Endothelial cell of umbilical vein (primary cell): ENCODE measurements at regions not wholly inside any gene's neighbourhood (a gene's known extent, or its start where the extent isn't known, plus 50 kb on each side); places are given as distances from the start of the nearest gene placed in this dataset.

Source experiments
- BruUV-seq: library from RNA; stranded (reverse); fragments of 400-500 nt; replicated peaks from 2 replicates; lab custom pipeline; 2021; lab: Mats Ljungman, UMichigan
- CTCF ChIA-PET: fragments of 300-600, 350-600 bp; sonication (Branson Sonifier 250); formaldehyde crosslinking; loops from one replicate; lab custom pipeline; 2021; ENCODE audit warnings: antibody characterized with exemption, inconsistent platforms; lab: Charles Lee
- POLR2A ChIA-PET: fragments of 300-600, 350-600 bp; sonication (Branson Sonifier 250); formaldehyde crosslinking; loops from one replicate; lab custom pipeline; 2021; ENCODE audit warnings: antibody characterized with exemption, inconsistent platforms; lab: Charles Lee
- DNase-seq: peaks from one replicate; pipeline ENCODE4 v3.0.0-alpha.2; 2011; ENCODE audit warnings: low read depth, low spot score
- FAIRE-seq: peaks from 2 replicates; lab custom pipeline; 2011; peaks lifted over from hg19 to GRCh38; lab: Jason Lieb, UNC
- H2AFZ ChIP-seq: 2 replicates; pipeline ENCODE4 v1.6.0; 2012; ENCODE audit warnings: low read depth, low read length, control low read depth, inconsistent platforms
- H3K27ac ChIP-seq: 2 replicates; pipeline ENCODE4 v1.5.1; 2011; ENCODE audit warnings: low read depth, mild to moderate bottlenecking, control low read depth, low read length, moderate library complexity; ENCODE audit not compliant: insufficient read depth
- H3K27me3 ChIP-seq, 2 experiments: 2 replicates each; pipeline versions ENCODE4 v1.6.0 to v1.6.1; 2011; ENCODE audit warnings: low read length in 2 of 2, mixed read lengths in 1 of 2; ENCODE audit not compliant: control insufficient read depth in 2 of 2, insufficient read depth in 2 of 2
- H3K36me3 ChIP-seq, 2 experiments: 2 replicates in 1 of 2; 3 replicates in 1 of 2; pipeline ENCODE4 v1.5.1; 2011; ENCODE audit warnings: low read length in 2 of 2, mild to moderate bottlenecking in 1 of 2, moderate library complexity in 1 of 2; ENCODE audit not compliant: control insufficient read depth in 2 of 2, insufficient read depth in 2 of 2; ENCODE audit errors: extremely low read depth in 1 of 2
- H3K4me1 ChIP-seq: 3 replicates; pipeline ENCODE4 v1.5.1; 2011; ENCODE audit warnings: mild to moderate bottlenecking, low read length; ENCODE audit not compliant: control insufficient read depth, insufficient read depth; ENCODE audit errors: extremely low read depth
- H3K4me2 ChIP-seq: 2 replicates; pipeline ENCODE4 v1.6.1; 2011; ENCODE audit warnings: low read length, control low read depth, mixed read lengths; ENCODE audit not compliant: insufficient read depth
- H3K4me3 ChIP-seq, 3 experiments: fragments of 200-600 bp in 1 of 3; sonication (generic), shearing (Covaris generic) in 1 of 3; replicated peaks in 1 of 3; 2 replicates each; pipeline ENCODE4 v1.5.1; 2011 to 2016; ENCODE audit warnings: control low read depth in 3 of 3, low read length in 3 of 3, mild to moderate bottlenecking in 2 of 3, inconsistent platforms in 1 of 3, low read depth in 1 of 3, moderate library complexity in 1 of 3; ENCODE audit not compliant: insufficient read depth in 1 of 3
- H3K79me2 ChIP-seq: 2 replicates; pipeline ENCODE4 v1.6.0; 2012; ENCODE audit warnings: low read length, inconsistent platforms; ENCODE audit not compliant: control insufficient read depth, insufficient read depth
- H3K9ac ChIP-seq: replicated peaks from 2 replicates; pipeline ENCODE3; 2011; ENCODE audit warnings: low read length, control low read depth; ENCODE audit not compliant: insufficient read depth; ENCODE audit errors: extremely low read depth
- H3K9me1 ChIP-seq: replicated peaks from 3 replicates; pipeline ENCODE4 v1.6.0; 2011; ENCODE audit warnings: mild to moderate bottlenecking, low read length; ENCODE audit not compliant: control insufficient read depth, insufficient read depth; ENCODE audit errors: extremely low read depth
- H3K9me3 ChIP-seq: replicated peaks from 2 replicates; pipeline ENCODE4 v1.5.1; 2012; ENCODE audit warnings: low read length, inconsistent platforms; ENCODE audit not compliant: control insufficient read depth, insufficient read depth
- H4K20me1 ChIP-seq: replicated peaks from 2 replicates; pipeline ENCODE3; 2011; ENCODE audit warnings: mild to moderate bottlenecking, low read length; ENCODE audit not compliant: control insufficient read depth, insufficient read depth; ENCODE audit errors: extremely low read depth
- EZH2 ChIP-seq: IDR thresholded peaks from 2 replicates; pipeline ENCODE4 v1.6.1; 2012; ENCODE audit warnings: borderline replicate concordance, low read depth, mild to moderate bottlenecking, moderate library complexity, low read length, inconsistent platforms; ENCODE audit not compliant: severe bottlenecking
- FOS ChIP-seq: IDR thresholded peaks from 2 replicates; pipeline ENCODE4 v1.6.1; 2011; ENCODE audit warnings: mild to moderate bottlenecking, low read length, moderate library complexity, borderline replicate concordance; ENCODE audit not compliant: insufficient read depth
- GATA2 ChIP-seq: IDR thresholded peaks from 2 replicates; pipeline ENCODE4 v1.7.0; 2011; ENCODE audit warnings: low read depth, mild to moderate bottlenecking, moderate library complexity, mixed read lengths, low read length; ENCODE audit not compliant: insufficient read length, insufficient read depth
- JUN ChIP-seq: IDR thresholded peaks from 2 replicates; pipeline ENCODE4 v1.6.1; 2011; ENCODE audit warnings: borderline replicate concordance, low read depth; ENCODE audit not compliant: insufficient read length, insufficient read depth
- MYC ChIP-seq: IDR thresholded peaks from one replicate; pipeline ENCODE4 v1.6.1; 2011; ENCODE audit warnings: mild to moderate bottlenecking, low read depth, low read length
- POLR2A ChIP-seq: IDR thresholded peaks from 2 replicates; pipeline ENCODE4 v1.6.1; 2012; ENCODE audit warnings: low read depth, mild to moderate bottlenecking, control low read depth, low read length
- POLR2AphosphoS5 ChIP-seq: IDR thresholded peaks from 2 replicates; pipeline ENCODE4 v1.6.1; 2012; ENCODE audit warnings: low read depth, mild to moderate bottlenecking, control low read depth, low read length, moderate library complexity; ENCODE audit not compliant: insufficient read depth
- dilution Hi-C: fragments of 300-500 bp; cut with MboI; formaldehyde crosslinking; loops from one replicate; pipeline ENCODE4 v1.15.0; 2019; ENCODE audit warnings: low sequenced_read_pairs; ENCODE audit not compliant: extremely low pct_ligation_motif_present
- intact Hi-C: fragments of 100-400 bp; cut with micrococcal nuclease; formaldehyde crosslinking; loops from one replicate; pipeline ENCODE4 v1.10.0; 2022
- TF ChIP-seq, protein P1 (sequence below), 2 donors: IDR thresholded peaks; 1 replicate in 1 of 2; 2 replicates in 1 of 2; pipeline ENCODE4 v1.5.1; 2011; ENCODE audit warnings: low read length in 2 of 2, mild to moderate bottlenecking in 2 of 2, moderate library complexity in 2 of 2, control low read depth in 1 of 2, inconsistent platforms in 1 of 2, low read depth in 1 of 2; ENCODE audit not compliant: insufficient read depth in 1 of 2; ENCODE audit errors: extremely low read depth in 1 of 2
- TF ChIP-seq, protein P2 (sequence below): IDR thresholded peaks from 2 replicates; pipeline ENCODE4 v1.6.1; 2011; ENCODE audit not compliant: insufficient read depth, insufficient read length

GRCh38 chr20:11426948-11427347 lies 490.7 kb upstream of the BTBD3 start:
- Histone ChIP-seq H3K9me1 (no peaks in the 10 kb centered on the region), H3K9ac (no peak overlapping the region), H3K27ac (no peak overlapping the region), H3K27me3 (no peaks in the 10 kb centered on the region), H2AFZ (no peak overlapping the region), H3K4me1 (no peaks in the 10 kb centered on the region), H4K20me1 (no peaks in the 10 kb centered on the region), H3K4me2 (no peak overlapping the region), H3K36me3 (no peaks in the 10 kb centered on the region), H3K79me2 (no peaks in the 10 kb centered on the region), H3K4me3 (no peak overlapping the region), H3K9me3 (no peaks in the 10 kb centered on the region)
- DNase-seq: no peak
- FAIRE-seq: no peak
- no peak for TF ChIP-seq POLR2A
- ChIA-PET CTCF (interaction anchor here (1.2 kb wide), 1 partner anchor 28 kb away, joined by 3 read pairs; no protein-coding TSS in a partner anchor), POLR2A (no interaction called here)
- intact Hi-C loops (no loop called here), dilution Hi-C loops (no loop called here)
- no TSS peak for BruUV-seq

DNA sequence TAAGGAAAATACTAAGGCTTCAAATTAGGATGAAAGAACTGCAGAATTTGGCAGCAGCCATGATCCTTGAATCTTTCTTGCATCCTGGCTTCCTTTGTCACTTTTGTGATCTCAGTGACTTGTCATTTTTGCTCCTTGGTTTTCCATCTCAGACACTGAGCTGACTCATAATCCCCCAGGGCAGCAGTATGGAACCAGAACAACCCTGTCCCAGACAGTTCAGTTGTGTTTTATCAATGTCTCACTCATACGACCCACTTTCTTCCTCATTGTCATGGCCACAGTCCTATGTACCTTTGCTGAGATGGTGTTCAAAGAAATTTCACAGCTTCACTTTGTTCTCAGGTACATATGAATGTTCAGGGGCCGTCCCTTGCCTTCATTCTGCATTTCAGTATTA lies 488.5 kb upstream of the BTBD3 start:
- Histone ChIP-seq H3K9me1 (no peaks in the 10 kb centered on the region), H4K20me1 (no peaks in the 10 kb centered on the region), H3K79me2 (no peaks in the 10 kb centered on the region), H3K4me1 (no peaks in the 10 kb centered on the region), H3K4me2 (no peak overlapping the region), H3K27ac (no peak overlapping the region), H3K4me3 (no peak overlapping the region), H3K27me3 (no peaks in the 10 kb centered on the region), H2AFZ (no peak overlapping the region), H3K9ac (no peak overlapping the region), H3K36me3 (no peaks in the 10 kb centered on the region), H3K9me3 (no peaks in the 10 kb centered on the region)
- DNase-seq (no peak), FAIRE-seq (peak; percentile 33)
- no TSS peak for BruUV-seq
- POLR2A ChIA-PET: no interaction called here
- intact Hi-C loops (no loop called here), dilution Hi-C loops (no loop called here)
- CTCF ChIA-PET: no interaction called here
- TF ChIP-seq POLR2A: no peak
- no peak for TF ChIP-seq JUN
- TF ChIP-seq FOS: no peak
- no peak for TF ChIP-seq EZH2
- TF ChIP-seq POLR2AphosphoS5: no peak
- TF ChIP-seq, protein P1, sequence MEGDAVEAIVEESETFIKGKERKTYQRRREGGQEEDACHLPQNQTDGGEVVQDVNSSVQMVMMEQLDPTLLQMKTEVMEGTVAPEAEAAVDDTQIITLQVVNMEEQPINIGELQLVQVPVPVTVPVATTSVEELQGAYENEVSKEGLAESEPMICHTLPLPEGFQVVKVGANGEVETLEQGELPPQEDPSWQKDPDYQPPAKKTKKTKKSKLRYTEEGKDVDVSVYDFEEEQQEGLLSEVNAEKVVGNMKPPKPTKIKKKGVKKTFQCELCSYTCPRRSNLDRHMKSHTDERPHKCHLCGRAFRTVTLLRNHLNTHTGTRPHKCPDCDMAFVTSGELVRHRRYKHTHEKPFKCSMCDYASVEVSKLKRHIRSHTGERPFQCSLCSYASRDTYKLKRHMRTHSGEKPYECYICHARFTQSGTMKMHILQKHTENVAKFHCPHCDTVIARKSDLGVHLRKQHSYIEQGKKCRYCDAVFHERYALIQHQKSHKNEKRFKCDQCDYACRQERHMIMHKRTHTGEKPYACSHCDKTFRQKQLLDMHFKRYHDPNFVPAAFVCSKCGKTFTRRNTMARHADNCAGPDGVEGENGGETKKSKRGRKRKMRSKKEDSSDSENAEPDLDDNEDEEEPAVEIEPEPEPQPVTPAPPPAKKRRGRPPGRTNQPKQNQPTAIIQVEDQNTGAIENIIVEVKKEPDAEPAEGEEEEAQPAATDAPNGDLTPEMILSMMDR (IDR thresholded peaks at IDR 0.05; ENCODE audit: extremely low read depth in 1 of 2, insufficient read depth in 1 of 2, low read depth in 1 of 2, low read length in 2 of 2): no peak
- TF ChIP-seq MYC: no peak
- TF ChIP-seq, protein P2, sequence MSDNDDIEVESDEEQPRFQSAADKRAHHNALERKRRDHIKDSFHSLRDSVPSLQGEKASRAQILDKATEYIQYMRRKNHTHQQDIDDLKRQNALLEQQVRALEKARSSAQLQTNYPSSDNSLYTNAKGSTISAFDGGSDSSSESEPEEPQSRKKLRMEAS: no peak
- TF ChIP-seq GATA2: no peak
